Hypothalamus (tissue), 51 donors: ENCODE measurements at regions not wholly inside any gene's neighbourhood (a gene's known extent, or its start where the extent isn't known, plus 50 kb on each side); places are given as distances from the start of the nearest gene placed in this dataset.
"Not testable (repeated sequence)": the region's sequence is repeated elsewhere in the genome, so short reads cannot be mapped to it uniquely, and the experiment has no call there.

Experiments
- DNase-seq, 51 donors: peaks; one replicate each; lab custom pipeline; 2025; lab: John Stamatoyannopoulos, UW

- DNase-seq: no peak
Measured at GRCh38 chr5:85647349-85648127, 970.2 kb upstream of the COX7C start.

GRCh38 chr5:85648495-85648894, 969.2 kb upstream of the COX7C start:
- DNase-seq: no peak

- DNase-seq: no peak
Measured at GRCh38 chr5:85651731-85652130, 966.0 kb upstream of the COX7C start.

- not testable (repeated sequence) for DNase-seq
Measured at GRCh38 chr5:85654144-85654543, 963.6 kb upstream of the COX7C start.

GRCh38 chr5:85656050-85656449, 961.7 kb upstream of the COX7C start:
- DNase-seq: no peak

GRCh38 chr5:85657328-85657727, 960.4 kb upstream of the COX7C start:
- not testable (repeated sequence) for DNase-seq

- not testable (repeated sequence) for DNase-seq
Measured at GRCh38 chr5:85662969-85663707, 954.6 kb upstream of the COX7C start.

GRCh38 chr5:85663708-85664031, 954.1 kb upstream of the COX7C start:
- DNase-seq: no peak

GRCh38 chr5:85670417-85670816, 947.3 kb upstream of the COX7C start:
- no peak for DNase-seq

GRCh38 chr5:85671223-85671970, 946.3 kb upstream of the COX7C start:
- DNase-seq: no peak

- no peak for DNase-seq
Measured at GRCh38 chr5:85681871-85682270, 935.9 kb upstream of the COX7C start.

- no peak for DNase-seq
Measured at GRCh38 chr5:85684351-85684750, 933.4 kb upstream of the COX7C start.

GRCh38 chr5:85703296-85703695, 914.4 kb upstream of the COX7C start:
- DNase-seq: no peak

GRCh38 chr5:85709728-85710127, 908.0 kb upstream of the COX7C start:
- no peak for DNase-seq

GRCh38 chr5:85716344-85717202, 901.2 kb upstream of the COX7C start:
- DNase-seq: no peak

GRCh38 chr5:85717203-85717563, 900.6 kb upstream of the COX7C start:
- no peak for DNase-seq

- DNase-seq: no peak
Measured at GRCh38 chr5:85732185-85732584, 885.6 kb upstream of the COX7C start.

GRCh38 chr5:85741972-85742371, 875.8 kb upstream of the COX7C start:
- DNase-seq: no peak

- no peak for DNase-seq
Measured at GRCh38 chr5:85760519-85760918, 857.2 kb upstream of the COX7C start.

- no peak for DNase-seq
Measured at GRCh38 chr5:85769347-85769746, 848.4 kb upstream of the COX7C start.

GRCh38 chr5:85784746-85785145, 833.0 kb upstream of the COX7C start:
- DNase-seq: no peak
